SW 1271 (cell line): ENCODE measurements at regions not wholly inside any gene's neighbourhood (a gene's known extent, or its start where the extent isn't known, plus 50 kb on each side); places are given as distances from the start of the nearest gene placed in this dataset.
A peak's percentile ranks its signal among the peaks of the same experiment; 100 is the strongest.

Experiments
- DNase-seq, 2 experiments: peaks; one replicate each; lab custom pipeline; 2025; lab: John Stamatoyannopoulos, UW

DNA sequence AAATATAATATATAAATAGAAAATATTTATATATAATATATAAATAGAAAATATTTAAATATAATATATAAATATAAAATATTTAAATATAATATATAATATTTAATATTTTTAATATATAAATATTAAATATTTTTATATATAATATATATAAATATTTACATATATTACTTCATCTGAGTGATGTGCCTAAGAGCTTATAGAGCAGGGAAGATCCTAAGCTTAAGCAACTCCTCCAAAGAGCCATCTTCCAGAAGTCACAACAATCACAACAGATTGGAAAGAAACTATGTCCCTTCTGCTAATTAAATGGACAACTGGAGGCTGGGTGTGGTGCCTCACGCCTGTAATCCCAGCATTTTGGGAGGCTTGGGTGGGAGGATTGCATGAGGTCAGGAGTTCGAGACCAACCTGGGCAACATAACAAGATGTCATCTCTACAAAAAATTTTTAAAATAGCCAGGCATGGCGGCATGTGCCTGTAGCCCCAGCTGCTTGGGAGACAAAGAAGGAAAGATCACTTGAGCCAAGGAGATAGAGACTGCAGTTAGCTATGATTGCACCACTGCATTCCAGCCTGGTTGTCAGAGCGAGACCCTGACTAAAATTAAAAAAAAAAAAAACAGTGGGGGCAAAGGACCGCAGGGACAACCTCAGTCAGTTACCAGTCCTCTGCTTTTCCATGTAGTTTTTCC lies 198.7 kb downstream of the SKIDA1 start:
- DNase-seq: no peak

DNA sequence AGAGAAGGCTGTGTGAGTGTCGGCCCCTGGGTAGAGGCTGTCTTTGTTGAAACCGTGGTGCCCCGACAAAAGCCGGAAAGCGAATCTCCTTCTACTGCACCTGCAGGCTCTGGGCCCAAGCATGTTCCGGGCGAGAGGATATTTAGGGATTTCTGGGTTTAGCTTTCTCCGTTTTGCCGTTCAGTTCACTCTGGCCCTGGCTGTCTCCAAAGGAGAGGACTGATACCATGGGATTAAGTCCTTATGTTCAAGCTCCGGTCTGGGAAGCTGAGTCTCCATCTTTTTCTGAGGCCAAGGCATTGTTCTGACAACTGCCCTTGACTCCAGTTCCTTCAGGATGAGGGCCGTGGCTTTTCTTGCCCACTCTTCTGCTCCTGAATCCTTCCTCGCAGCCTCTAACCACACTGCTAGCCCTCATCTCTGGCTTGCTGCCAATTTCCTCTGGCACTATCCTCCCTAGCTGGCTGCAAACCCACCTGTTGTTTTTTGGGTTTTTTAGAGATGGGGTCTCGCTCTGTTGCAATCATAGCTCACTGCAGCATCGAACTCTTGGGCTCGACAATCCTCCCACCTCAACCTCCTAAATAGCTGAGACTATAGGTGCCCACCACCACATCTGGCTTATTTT lies 206.8 kb downstream of the SKIDA1 start:
- no peak for DNase-seq

DNA sequence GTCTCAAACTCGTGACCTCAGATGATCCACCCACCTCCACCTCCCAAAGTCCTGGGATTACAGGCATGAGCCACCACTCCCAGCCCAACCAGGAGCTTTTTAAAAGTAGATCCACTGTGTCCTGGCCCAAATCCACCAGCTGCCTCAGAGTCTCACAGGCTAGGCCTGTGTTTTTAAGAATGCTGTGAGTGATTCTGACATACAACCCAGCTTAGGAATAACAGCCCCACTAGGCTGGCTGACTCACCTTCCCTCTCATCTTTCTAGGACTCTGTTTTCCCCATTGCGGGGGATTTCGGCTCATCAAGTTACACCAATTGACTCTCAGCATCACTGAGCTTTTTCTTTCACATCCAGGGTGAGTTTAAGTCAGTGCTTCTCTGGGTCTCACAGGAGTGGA lies 207.6 kb downstream of the SKIDA1 start:
- DNase-seq: no peak

DNA sequence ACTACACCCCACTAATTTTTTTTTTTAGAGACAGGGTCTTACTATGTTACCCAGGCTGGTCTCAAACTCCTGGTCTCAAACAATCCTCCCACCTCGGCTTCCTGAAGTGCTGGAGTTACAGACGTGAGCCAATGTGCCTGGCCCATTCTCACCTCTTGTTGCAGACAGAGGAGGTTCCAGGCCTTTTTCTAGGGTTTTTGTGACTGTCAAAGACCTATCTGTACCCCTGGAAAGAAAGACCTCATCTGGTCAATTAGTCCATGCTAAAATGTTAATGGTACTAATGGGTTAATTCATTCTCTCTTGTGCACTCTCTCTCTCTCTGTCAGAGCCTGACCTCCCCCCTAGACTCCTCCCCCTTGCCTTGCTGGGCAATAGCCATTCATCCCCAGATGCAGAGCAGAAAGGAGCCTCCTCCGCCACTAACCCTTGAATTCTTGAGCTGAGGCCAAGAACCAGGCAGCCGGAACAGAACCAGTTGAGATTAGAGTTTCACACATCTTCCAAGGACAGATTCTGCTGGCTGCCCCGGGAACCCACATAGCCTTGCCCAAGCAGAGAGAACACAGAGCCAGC lies 209.7 kb downstream of the SKIDA1 start:
- peak; percentile 11 to 63 for DNase-seq

- peak; percentile 2 to 33 for DNase-seq
Measured at GRCh38 chr10:21314906-21315644, 210.4 kb downstream of the SKIDA1 start.

DNA sequence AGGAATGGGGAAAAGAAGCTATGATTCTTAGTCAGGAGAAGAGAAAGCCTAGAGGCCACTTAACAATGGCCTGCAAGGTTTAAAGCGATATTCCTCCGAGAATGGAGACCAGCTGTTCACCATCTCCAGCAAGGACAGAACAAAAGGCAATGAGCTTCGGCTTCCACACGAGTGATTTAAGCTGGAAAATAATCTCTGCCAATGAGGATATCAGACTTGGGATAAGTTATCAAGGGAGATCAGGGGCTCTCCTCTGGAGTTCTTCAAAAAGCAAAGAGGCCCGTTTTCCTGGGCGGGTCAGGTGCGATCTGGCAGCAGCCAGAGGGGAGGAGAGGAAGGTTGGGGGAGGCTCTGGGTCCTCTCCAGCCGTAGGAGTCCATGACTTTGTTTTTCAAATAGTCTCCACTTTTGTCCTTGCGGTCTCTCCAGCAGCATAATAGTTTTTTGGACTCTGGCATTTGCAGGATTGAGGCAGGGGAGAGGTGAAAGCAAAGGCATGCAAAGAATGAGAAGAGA lies 211.3 kb downstream of the SKIDA1 start:
- no peak for DNase-seq

- DNase-seq: no peak
Measured at GRCh38 chr10:21313691-21314090, 211.8 kb downstream of the SKIDA1 start.

- no peak for DNase-seq
Measured at GRCh38 chr10:21311426-21311825, 214.1 kb downstream of the SKIDA1 start.

- DNase-seq: no peak
Measured at GRCh38 chr10:21309427-21309826, 216.1 kb downstream of the SKIDA1 start.

- DNase-seq: no peak
Measured at GRCh38 chr10:21308946-21309345, 216.5 kb downstream of the SKIDA1 start.

DNA sequence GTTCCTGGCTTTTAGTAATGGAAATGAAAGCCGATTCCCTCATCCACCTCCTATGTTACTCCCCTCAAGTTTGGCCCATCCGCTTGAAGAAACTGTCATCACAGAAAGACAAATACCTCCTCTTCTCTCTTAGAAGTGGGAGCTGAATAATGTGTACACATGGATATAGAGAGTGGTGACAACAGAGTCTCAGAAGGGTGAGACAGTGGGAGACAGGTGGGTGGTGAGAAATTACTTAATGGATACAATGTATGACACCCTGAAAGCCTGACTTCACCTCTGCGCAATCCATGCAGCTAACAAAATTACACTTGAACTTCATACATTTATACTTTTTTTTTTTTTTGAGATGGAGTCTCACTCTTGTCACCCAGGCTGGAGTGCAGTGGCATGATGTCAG lies 217.5 kb downstream of the SKIDA1 start:
- no peak for DNase-seq

DNA sequence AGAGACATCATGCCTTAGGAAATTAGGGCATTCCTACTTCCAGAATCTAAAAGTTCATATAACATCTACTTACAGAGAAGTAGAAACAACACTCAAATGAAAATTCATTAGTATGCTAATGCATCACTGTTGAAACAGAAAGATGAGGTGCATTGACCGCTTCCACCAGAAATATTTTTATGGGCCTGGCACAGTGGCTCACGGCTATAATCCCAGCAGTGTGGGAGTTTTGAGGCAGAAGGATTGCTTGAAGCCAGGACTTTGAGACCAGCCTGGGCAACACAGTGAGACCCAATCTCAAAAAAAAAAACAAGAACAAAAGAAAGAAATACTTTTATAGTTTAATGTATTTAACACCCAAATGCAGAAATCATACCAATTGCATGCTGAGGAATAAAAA lies 220.9 kb downstream of the SKIDA1 start:
- no peak for DNase-seq

DNA sequence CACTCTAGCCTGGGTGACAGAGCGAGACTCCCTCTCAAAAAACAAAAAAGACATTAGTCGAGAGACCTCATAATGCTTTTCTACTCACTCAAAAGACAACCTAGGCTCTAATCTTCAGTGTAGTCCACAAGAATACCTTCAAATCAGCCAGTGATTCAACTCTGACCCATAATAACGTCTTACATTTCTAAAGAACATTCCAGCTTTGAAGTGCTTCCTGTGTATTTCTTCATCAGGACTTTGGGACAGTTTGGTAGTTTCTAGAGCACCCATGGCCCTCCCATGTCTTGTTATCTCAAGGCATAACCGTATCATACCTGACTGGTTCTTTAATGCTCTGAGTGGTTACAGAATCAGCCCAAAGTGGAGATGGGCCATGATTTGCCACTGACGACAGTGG lies 221.3 kb downstream of the SKIDA1 start:
- DNase-seq: no peak

DNA sequence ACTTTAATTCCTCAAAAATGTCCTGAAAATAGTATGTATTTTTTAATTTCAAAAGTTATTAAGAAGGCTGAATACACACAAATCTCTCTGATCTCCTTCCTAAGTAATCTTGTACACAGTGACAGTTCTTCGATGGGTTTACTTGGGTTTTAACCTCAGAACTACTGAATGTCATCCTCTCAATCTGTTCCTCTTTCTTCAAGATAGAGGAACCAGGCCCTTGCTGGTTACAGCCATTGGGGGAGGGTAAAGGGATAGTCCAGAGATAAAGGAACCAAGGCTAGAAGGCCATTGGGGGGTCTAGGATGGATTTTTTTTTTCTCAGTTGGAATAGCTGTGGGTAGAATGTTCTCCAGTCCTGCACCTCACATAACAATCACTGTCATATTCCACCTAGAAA lies 224.9 kb downstream of the SKIDA1 start:
- no peak for DNase-seq

DNA sequence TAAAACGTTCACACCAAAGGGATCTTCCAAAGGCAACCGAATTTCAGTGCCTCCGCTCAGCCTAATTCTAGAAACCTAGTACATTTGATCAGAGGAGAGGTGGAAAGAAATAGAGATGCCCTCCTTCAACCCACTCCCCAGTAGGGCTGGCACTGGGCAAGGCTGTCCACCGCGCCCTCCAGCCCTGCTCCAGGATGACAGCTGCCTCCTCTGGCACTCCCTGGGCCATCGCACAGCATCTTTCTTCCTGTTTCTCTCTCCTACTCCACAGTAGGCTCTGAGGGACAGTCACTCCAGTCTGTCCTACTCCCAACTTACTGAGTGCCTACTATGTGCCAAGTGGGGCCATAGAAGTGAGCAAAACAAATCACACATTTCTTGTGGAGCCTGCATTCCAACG lies 226.2 kb downstream of the SKIDA1 start:
- DNase-seq: no peak

DNA sequence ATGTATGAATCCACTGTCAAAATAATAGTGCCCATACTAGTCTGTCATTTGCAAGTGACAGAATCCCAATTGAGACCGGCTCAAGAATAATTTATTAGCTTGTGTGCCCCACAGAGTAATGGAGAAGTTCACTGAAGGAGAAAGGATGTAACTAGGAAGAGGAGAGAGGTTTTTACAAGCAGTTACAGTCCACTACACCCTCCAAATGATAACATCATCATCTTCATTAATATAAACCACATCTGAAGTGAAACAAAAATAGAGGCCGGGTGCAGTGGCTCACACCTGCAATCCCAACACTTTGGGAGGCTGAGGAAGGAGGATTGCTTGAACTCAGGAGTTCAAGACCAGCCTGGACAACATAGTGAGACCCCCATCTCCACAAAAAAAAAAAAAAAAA lies 226.8 kb downstream of the SKIDA1 start:
- DNase-seq: no peak

GRCh38 chr10:21297603-21298383 lies 227.7 kb downstream of the SKIDA1 start:
- DNase-seq: no peak

GRCh38 chr10:21296575-21297355 lies 228.7 kb downstream of the SKIDA1 start:
- DNase-seq: no peak

- no peak for DNase-seq
Measured at GRCh38 chr10:21293518-21294356, 231.7 kb downstream of the SKIDA1 start.
